ENCODE measurements at regions not wholly inside any gene's neighbourhood (a gene's known extent, or its start where the extent isn't known, plus 50 kb on each side); places are given as distances from the start of the nearest gene placed in this dataset.
A peak's percentile ranks its signal among the peaks of the same experiment; 100 is the strongest.
"Not testable (repeated sequence)": the region's sequence is repeated elsewhere in the genome, so short reads cannot be mapped to it uniquely, and the experiment has no call there.

DNA sequence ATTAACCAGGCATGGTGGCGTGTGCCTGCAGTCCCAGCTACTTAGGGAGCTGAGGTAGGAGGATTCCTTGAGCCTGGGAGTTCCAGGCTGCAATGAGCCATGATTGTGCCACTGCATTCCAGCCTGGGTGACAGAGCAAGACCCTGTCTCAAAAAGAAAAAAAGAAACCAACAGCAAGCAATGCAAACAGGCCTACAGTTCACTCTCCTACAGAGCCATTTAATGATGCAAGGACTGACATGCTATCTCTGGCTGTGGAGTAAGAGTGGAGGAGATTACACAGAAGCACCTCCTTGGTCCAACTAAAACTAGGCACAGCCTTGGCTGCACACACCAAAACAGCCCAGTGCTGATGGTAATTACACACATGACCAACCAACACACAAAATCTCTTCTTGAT, 127.5 kb upstream of the SOD1 start:
- DNase-seq (ENCODE audit: low read depth): no peak

DNA sequence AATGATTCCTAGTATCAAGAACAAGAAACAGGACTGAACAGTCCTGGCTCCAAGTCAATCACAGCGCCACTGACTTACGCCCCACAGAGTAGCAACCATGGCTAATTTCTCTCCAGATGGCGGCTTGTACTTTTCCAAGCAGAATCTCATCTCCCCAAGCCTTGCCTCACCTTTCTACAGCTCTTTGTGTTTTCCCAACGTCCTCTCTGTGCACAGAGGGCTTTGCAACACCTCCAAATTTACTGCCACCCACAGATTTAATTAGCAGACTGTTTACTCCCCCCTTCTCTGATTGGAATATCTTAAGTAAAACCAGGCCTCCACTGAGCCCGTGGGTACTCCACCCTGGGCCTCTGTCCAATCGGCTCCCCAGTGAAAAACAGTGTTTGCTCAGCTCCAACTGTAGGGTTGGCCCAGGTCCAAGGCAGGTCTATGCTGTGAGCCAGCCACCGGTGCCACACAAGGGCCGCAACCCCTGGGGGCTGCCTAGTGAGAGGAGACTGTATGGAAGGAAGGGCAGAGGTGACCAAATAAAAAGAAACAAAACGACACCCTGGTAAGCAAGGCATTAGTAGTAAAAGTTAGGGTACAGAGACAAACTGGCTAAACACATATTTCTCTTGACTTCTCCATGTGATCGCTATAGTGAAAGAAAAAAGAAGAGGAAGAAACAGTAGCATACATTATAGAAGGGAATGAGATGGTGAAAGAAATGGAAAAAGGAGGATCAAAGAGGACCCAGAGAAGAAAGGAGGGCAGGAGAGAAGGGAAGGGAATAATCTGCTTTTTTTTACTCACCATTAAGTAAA, 128.4 kb upstream of the SOD1 start:
- DNase-seq (ENCODE audit: low read depth): no peak

DNA sequence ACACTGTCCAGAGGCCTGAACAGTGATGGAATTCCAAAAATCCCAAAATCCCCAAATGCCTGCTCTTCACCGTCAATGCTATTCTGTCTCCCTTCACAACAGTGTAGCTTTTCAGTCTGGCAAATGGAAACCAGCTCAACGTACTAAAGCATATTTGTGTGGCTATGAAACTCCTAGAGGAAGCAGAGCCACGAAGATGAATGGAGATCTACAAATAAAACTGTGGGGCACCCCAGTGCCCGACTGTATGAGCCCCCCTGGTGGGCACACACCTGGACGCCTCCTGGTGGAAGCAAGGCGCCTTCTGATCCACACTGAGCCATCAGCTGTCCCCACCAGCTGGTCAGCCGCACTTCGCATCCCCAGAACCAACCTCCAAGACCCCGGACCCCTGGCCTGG, 129.1 kb upstream of the SOD1 start:
- DNase-seq (ENCODE audit: low read depth): no peak

DNA sequence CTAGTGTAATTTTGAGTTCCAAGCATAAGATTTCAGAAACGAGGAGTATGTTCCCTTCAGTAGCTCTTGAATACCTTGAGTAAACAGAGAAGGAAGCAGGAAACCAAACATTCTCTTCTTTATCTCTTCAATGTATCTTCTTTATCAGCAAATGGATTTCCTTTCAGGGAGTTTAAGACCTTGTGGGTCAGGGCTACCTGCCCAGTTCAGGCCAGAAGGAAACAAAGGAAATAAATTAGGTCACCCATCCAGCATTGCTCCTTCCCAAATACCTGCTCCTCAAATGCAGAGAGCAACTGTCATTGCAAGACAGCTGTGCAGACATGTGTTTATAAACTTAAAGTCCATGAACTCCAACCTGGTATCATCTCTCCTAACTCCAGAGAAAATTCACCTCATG, 130.1 kb upstream of the SOD1 start:
- no peak for DNase-seq (ENCODE audit: low read depth)

DNA sequence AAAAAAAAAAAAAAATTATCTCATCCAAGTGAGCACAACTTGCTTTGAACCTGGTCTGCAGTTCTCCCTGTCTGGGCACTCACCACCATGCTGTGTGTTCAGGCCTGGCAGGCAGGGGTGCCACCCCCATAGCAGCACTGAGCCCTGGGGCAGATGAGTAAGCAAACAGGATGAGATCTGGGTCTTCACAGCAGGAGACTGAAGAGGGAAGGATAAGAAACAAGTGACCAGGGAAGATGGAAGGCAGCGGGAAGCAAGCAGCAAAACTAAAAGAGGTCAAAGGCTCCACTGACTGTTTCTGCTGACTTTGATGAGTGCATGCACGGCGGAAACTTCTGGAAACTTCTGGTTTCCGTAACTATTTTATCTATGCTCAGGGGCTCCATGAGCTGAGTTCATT, 133.5 kb upstream of the SOD1 start:
- no peak for DNase-seq (ENCODE audit: low read depth)

- DNase-seq (ENCODE audit: low read depth): no peak
Observed at GRCh38 chr21:31524140-31524539, 135.4 kb upstream of the SOD1 start.

DNA sequence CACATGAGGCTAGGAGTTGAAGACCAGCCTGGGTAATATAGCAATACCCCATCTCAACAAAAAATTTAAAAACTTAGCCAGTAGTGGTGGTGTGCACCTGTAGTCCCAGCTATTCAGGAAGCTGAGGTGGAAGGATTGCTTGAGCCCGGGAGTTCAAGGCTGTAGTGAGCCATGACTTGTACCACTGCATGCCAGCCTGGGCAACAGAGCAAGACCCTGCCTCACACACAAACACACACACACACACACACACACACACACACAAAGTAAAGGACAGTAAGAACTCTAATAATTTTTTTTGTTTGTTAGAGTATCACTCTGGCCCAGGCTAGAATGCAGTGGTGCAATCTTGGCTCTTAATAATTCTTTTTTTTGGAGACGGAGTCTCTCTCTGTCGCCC, 138.0 kb upstream of the SOD1 start:
- DNase-seq (ENCODE audit: low read depth): no peak

DNA sequence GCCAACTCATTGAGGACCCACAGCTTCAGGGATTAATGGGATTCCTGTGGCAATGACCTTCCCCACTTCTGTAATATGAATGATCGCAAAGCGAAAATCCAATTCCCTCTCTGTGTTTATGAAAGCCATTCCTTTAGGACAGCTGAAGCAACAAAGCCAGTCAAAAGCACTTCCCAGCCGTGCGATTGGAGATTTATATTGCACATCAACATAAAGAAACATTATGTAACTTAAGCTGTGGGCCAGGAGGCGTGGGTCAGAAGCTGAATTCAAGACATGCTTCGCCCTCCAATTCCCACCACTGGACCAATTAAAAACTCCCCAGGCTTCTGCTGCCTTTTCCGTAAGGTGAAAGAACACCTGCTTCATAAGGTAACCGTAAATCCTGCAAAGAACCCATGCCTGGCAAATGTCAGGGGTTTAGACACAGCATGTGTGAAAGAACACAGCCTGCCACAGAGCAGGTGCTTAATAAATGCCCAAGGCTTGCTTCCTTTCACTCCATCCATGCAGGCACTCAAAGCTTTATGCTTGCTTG, 138.9 kb upstream of the SOD1 start:
- DNase-seq (ENCODE audit: low read depth): no peak

- DNase-seq (ENCODE audit: low read depth): no peak
Observed at GRCh38 chr21:31518580-31518979, 140.9 kb upstream of the SOD1 start.

DNA sequence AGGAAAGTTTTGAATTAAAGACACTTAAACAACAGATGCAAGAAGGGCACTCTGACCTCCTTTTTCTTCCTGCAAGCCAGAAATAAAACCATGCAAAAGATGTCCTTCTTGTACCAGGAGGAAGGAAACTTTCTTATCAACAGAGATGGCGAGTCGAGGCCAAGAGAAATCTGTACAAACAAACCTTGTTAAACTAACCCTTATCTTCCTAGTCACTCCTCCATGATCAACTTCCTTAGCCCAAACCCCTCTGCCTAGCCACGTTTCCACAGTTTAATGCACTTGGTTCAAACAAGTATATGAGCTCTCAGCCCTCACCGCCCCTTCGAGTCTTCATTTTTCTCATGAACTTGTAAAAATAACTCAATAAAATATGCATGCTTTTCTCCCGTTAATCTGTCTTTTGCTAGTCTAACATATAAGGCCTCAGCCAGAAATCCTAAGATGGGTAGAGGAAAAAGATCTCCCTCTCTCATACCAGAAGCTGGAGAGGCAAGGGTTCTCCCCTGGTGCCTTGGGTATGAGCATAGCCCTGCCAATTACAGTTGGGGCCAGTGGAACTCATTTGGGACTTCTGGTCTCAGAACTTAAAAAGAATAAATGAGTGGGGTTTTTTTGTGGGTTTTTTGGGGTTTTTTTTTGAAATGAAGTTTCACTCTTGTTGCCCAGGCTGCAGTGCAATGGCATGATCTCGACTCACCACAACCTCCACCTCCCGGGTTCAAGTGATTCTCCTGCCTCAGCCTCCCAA, 141.7 kb upstream of the SOD1 start:
- DNase-seq (ENCODE audit: low read depth): no peak

GRCh38 chr21:31515253-31515652, 144.2 kb upstream of the SOD1 start:
- no peak for DNase-seq (ENCODE audit: low read depth)

- no peak for DNase-seq (ENCODE audit: low read depth)
Observed at GRCh38 chr21:31514598-31514997, 144.9 kb upstream of the SOD1 start.

DNA sequence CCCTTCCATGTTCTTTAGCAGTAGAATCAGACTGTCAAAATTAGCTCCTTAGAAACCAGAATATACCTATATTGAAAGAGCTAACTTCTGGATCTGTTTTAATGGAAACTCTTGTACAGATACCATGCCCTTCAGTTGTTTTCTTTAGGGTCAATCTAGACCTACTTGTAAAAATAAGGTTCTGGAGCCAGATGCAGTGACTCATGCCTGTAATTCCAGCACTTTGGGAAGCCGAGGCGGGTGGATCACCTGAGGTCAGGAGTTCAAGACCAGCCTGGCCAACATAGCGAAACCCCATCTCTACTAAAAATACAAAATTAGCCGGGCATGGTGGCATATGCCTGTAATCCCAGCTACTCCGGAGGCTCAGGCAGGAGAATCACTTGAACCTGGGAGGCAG, 146.0 kb upstream of the SOD1 start:
- not testable (repeated sequence) for DNase-seq (ENCODE audit: low read depth)

GRCh38 chr21:31511999-31512398, 147.5 kb upstream of the SOD1 start:
- DNase-seq (ENCODE audit: low read depth): not testable (repeated sequence)

- DNase-seq (ENCODE audit: low read depth): no peak
Observed at GRCh38 chr21:31511258-31511657, 148.2 kb upstream of the SOD1 start.

GRCh38 chr21:31509194-31510017, 150.1 kb upstream of the SOD1 start:
- peak; percentile 58 for DNase-seq (ENCODE audit: low read depth)

DNA sequence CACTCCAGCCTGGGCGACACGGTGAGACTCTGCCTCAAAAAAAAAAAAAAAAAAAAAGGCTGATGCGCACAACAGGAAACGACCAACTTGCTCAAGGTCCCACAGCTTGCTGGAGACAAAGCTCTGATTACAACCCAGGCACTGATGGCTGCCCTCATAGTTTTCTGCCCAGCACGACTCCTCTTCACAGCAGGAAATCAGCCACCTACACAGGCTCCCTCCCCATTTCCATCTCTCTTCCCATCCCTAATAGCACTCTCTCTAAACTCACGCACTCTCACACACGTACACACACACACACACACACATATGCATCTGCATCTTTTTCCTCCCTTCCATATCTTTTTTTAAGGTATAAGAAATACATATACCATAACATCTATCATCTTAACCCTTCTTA, 153.5 kb upstream of the SOD1 start:
- DNase-seq (ENCODE audit: low read depth): no peak

DNA sequence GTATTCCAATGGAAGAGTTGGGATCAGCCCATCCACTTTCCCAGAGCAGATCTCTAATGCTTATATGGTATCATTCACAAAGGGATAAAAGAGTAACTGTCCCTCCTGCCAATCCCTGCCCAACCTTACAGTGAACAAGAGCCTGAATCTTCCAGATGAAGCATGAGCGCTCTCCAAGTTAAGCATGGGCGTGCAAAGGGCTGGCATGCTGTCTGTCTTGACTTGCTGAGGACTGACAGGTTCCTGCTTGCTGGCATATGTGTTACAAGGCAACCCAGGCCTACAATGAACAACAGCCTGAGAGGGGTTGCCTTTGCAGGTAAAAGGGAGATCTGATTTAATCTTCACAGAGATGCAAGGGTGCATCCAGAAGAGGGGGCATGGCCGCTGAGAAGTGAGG, 155.6 kb upstream of the SOD1 start:
- no peak for DNase-seq (ENCODE audit: low read depth)

- no peak for DNase-seq (ENCODE audit: low read depth)
Observed at GRCh38 chr21:31503467-31503866, 156.0 kb upstream of the SOD1 start.

DNA sequence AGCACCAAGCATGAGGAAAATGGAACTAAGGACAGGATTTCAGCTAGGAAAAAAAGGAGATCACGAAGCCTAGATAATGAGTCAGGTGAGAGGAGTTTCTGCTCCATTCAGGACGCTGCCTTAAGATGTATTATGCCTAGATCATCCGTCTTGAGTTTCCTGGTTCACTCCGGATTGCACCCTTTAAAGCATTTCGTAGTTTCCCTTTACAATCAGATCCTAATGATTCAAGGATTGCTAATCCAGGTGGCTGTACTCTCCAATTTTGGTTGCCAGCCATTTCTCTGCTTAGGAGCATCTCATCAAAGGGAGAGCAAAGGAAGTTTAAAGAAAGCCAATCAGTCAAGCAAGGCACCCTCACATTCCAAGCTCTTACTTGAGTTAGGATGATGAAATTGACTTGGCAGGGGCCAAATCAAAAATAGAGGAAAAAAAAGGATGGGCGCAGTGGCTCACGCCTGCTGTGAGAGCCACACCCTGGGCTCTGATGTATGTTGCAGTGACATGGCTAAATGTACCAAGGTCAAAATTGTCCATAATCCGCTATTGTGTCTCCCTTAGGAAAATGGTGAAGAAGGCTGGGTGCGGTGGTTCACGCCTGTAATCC, 156.9 kb upstream of the SOD1 start:
- no peak for DNase-seq (ENCODE audit: low read depth)

DNA sequence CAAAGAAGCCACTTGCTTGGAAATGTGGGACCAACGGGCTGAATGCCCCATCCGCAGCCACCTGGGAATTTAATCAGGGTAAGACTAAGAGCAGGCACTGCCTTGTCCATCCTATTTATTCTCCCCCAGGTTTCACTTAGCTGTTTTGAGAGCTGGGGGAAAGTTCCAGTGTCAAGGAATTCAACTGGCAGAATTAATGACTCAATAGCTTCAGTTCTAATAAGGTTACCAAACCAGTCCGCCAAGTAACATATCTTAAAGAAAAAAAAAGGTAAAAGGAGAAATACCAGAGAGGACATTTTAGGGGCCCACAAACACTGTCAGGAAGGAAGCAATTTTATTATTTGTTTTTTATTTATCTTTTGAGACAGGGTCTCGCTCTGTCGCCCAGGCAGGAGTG, 157.6 kb upstream of the SOD1 start:
- DNase-seq (ENCODE audit: low read depth): no peak

GRCh38 chr21:31500982-31501381, 156.9 kb upstream of the TIAM1 start:
- no peak for DNase-seq (ENCODE audit: low read depth)
